HG02588 (cell line): ENCODE measurements at regions not wholly inside any gene's neighbourhood (a gene's known extent, or its start where the extent isn't known, plus 50 kb on each side); places are given as distances from the start of the nearest gene placed in this dataset.
A peak's percentile ranks its signal among the peaks of the same experiment; 100 is the strongest.
"Not testable (repeated sequence)": the region's sequence is repeated elsewhere in the genome, so short reads cannot be mapped to it uniquely, and the experiment has no call there.

Experiments
- ATAC-seq: cut with Tn5 transposase; IDR thresholded peaks from one replicate; pipeline ENCODE4 v1.9.1; 2021; ENCODE audit warnings: mild to moderate bottlenecking, moderate library complexity; ENCODE audit not compliant: unreplicated experiment

GRCh38 chr1:181949500-181949899 lies 112.0 kb downstream of the ZNF648 start:
- ATAC-seq: no peak

GRCh38 chr1:181948372-181948771 lies 113.1 kb downstream of the ZNF648 start:
- ATAC-seq: no peak

GRCh38 chr1:181947441-181947840 lies 114.1 kb downstream of the ZNF648 start:
- no peak for ATAC-seq

GRCh38 chr1:181936768-181937581 lies 124.5 kb downstream of the ZNF648 start:
- ATAC-seq: peak; percentile 87

GRCh38 chr1:181936269-181936668 lies 125.2 kb downstream of the ZNF648 start:
- ATAC-seq: peak; percentile 30

GRCh38 chr1:181931873-181932272 lies 129.6 kb downstream of the ZNF648 start:
- ATAC-seq: no peak

- ATAC-seq: no peak
Measured at GRCh38 chr1:181930187-181930586, 131.3 kb downstream of the ZNF648 start.

- ATAC-seq: no peak
Measured at GRCh38 chr1:181926697-181927096, 134.8 kb downstream of the ZNF648 start.

GRCh38 chr1:181924034-181924433 lies 137.5 kb downstream of the ZNF648 start:
- ATAC-seq: not testable (repeated sequence)

GRCh38 chr1:181919542-181919941 lies 142.0 kb downstream of the ZNF648 start:
- ATAC-seq: no peak

- ATAC-seq: no peak
Measured at GRCh38 chr1:181918880-181919525, 142.5 kb downstream of the ZNF648 start.

GRCh38 chr1:181911715-181912114 lies 149.8 kb downstream of the ZNF648 start:
- no peak for ATAC-seq

- ATAC-seq: no peak
Measured at GRCh38 chr1:181910905-181911304, 150.6 kb downstream of the ZNF648 start.

- ATAC-seq: no peak
Measured at GRCh38 chr1:181909010-181909409, 152.5 kb downstream of the ZNF648 start.

GRCh38 chr1:181906631-181907030 lies 154.9 kb downstream of the ZNF648 start:
- no peak for ATAC-seq

- ATAC-seq: no peak
Measured at GRCh38 chr1:181905944-181906597, 155.4 kb downstream of the ZNF648 start.

GRCh38 chr1:181898773-181899172 lies 162.7 kb downstream of the ZNF648 start:
- no peak for ATAC-seq

GRCh38 chr1:181896824-181897223 lies 164.7 kb downstream of the ZNF648 start:
- no peak for ATAC-seq

GRCh38 chr1:181894439-181894859 lies 167.1 kb downstream of the ZNF648 start:
- ATAC-seq: no peak

GRCh38 chr1:181893937-181894336 lies 167.6 kb downstream of the ZNF648 start:
- no peak for ATAC-seq

- not testable (repeated sequence) for ATAC-seq
Measured at GRCh38 chr1:181893150-181893549, 168.4 kb downstream of the ZNF648 start.

- ATAC-seq: no peak
Measured at GRCh38 chr1:181872562-181872961, 188.9 kb downstream of the ZNF648 start.
